ENCODE measurements at regions not wholly inside any gene's neighbourhood (a gene's known extent, or its start where the extent isn't known, plus 50 kb on each side); places are given as distances from the start of the nearest gene placed in this dataset.

DNA sequence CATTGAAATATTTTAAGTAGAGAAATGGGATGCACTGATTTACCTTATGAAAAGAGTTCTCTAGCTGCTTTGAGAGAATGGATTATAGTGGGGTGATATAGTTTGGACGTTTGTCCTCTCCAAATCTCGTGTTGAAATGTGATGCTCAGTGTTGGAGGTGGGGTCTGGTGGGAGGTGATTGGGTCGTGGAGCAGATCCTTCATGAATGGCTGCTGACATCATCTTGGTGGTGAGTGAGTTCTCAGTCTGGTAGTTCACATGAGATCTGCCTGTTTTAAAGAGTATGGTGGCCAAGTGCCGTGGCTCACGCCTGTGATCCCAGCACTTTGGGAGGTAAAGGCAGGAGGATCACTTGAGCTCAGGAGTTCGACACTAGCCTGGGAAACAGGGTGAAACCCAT, 58.7 kb upstream of the SH3RF3 start:
- Histone ChIP-seq H3K9me3 (ENCODE audit: insufficient read depth, low read length, severe bottlenecking) (no peaks in the 10 kb centered on the region), H4K20me1 (ENCODE audit: insufficient read depth, low read length) (no peaks in the 10 kb centered on the region), H3K9ac (ENCODE audit: low read depth, low read length) (no peak overlapping the region), H3K79me2 (ENCODE audit: insufficient read depth, low read length) (no peaks in the 10 kb centered on the region), H3K27me3 (ENCODE audit: insufficient read depth, low read length, poor library complexity) (no peaks in the 10 kb centered on the region), H3K4me3 (ENCODE audit: low read depth in 1 of 2, low read length in 2 of 2) (no peak overlapping the region), H2AFZ (ENCODE audit: low read depth, low read length) (no peak overlapping the region), H3K36me3 (ENCODE audit: insufficient read depth, low read length) (no peaks in the 10 kb centered on the region), H3K4me2 (ENCODE audit: insufficient read depth, low read length) (no peak overlapping the region), H3K27ac (ENCODE audit: low read length) (no peak overlapping the region), H3K4me1 (ENCODE audit: insufficient read depth, low read length) (no peaks in the 10 kb centered on the region)
- TF ChIP-seq EZH2 (IDR thresholded peaks at IDR 0.05; ENCODE audit: borderline replicate concordance, low read depth, low read length, severe bottlenecking), result no peak
- TF ChIP-seq, protein P1, sequence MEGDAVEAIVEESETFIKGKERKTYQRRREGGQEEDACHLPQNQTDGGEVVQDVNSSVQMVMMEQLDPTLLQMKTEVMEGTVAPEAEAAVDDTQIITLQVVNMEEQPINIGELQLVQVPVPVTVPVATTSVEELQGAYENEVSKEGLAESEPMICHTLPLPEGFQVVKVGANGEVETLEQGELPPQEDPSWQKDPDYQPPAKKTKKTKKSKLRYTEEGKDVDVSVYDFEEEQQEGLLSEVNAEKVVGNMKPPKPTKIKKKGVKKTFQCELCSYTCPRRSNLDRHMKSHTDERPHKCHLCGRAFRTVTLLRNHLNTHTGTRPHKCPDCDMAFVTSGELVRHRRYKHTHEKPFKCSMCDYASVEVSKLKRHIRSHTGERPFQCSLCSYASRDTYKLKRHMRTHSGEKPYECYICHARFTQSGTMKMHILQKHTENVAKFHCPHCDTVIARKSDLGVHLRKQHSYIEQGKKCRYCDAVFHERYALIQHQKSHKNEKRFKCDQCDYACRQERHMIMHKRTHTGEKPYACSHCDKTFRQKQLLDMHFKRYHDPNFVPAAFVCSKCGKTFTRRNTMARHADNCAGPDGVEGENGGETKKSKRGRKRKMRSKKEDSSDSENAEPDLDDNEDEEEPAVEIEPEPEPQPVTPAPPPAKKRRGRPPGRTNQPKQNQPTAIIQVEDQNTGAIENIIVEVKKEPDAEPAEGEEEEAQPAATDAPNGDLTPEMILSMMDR (IDR thresholded peaks at IDR 0.05; ENCODE audit: borderline replicate concordance, extremely low read depth, low read length, poor library complexity, severe bottlenecking), result no peak
- no peak for ATAC-seq (ENCODE audit: insufficient read depth, low read depth)
- DNase-seq, result no peak

- H3K36me3 ChIP-seq (ENCODE audit: insufficient read depth, low read length), result no peaks in the 10 kb centered on the region
- no peaks in the 10 kb centered on the region for H3K4me1 ChIP-seq (ENCODE audit: insufficient read depth, low read length)
- H3K4me3 ChIP-seq (ENCODE audit: low read depth in 1 of 2, low read length in 2 of 2), result no peak overlapping the region
- no peak for ATAC-seq (ENCODE audit: insufficient read depth, low read depth)
- H3K9ac ChIP-seq (ENCODE audit: low read depth, low read length), result no peak overlapping the region
- TF ChIP-seq, protein P1 (IDR thresholded peaks at IDR 0.05; ENCODE audit: borderline replicate concordance, extremely low read depth, low read length, poor library complexity, severe bottlenecking), result no peak
- no peak for TF ChIP-seq EZH2 (IDR thresholded peaks at IDR 0.05; ENCODE audit: borderline replicate concordance, low read depth, low read length, severe bottlenecking)
- no peak overlapping the region for H2AFZ ChIP-seq (ENCODE audit: low read depth, low read length)
- H3K79me2 ChIP-seq (ENCODE audit: insufficient read depth, low read length), result no peaks in the 10 kb centered on the region
- DNase-seq, result no peak
- H3K4me2 ChIP-seq (ENCODE audit: insufficient read depth, low read length), result no peak overlapping the region
- no peaks in the 10 kb centered on the region for H4K20me1 ChIP-seq (ENCODE audit: insufficient read depth, low read length)
- no peak overlapping the region for H3K27ac ChIP-seq (ENCODE audit: low read length)
- no peaks in the 10 kb centered on the region for H3K9me3 ChIP-seq (ENCODE audit: insufficient read depth, low read length, severe bottlenecking)
- no peaks in the 10 kb centered on the region for H3K27me3 ChIP-seq (ENCODE audit: insufficient read depth, low read length, poor library complexity)
Observed at GRCh38 chr2:109069331-109070194, 59.4 kb upstream of the SH3RF3 start.

- Histone ChIP-seq H3K4me2 (ENCODE audit: insufficient read depth, low read length) (no peak overlapping the region), H2AFZ (ENCODE audit: low read depth, low read length) (no peak overlapping the region), H3K4me3 (ENCODE audit: low read depth in 1 of 2, low read length in 2 of 2) (no peak overlapping the region), H3K4me1 (ENCODE audit: insufficient read depth, low read length) (no peaks in the 10 kb centered on the region), H3K79me2 (ENCODE audit: insufficient read depth, low read length) (no peaks in the 10 kb centered on the region), H3K27me3 (ENCODE audit: insufficient read depth, low read length, poor library complexity) (no peaks in the 10 kb centered on the region), H3K9me3 (ENCODE audit: insufficient read depth, low read length, severe bottlenecking) (no peaks in the 10 kb centered on the region), H3K27ac (ENCODE audit: low read length) (no peak overlapping the region), H3K9ac (ENCODE audit: low read depth, low read length) (no peak overlapping the region), H4K20me1 (ENCODE audit: insufficient read depth, low read length) (no peaks in the 10 kb centered on the region), H3K36me3 (ENCODE audit: insufficient read depth, low read length) (no peaks in the 10 kb centered on the region)
- DNase-seq (no peak), ATAC-seq (ENCODE audit: insufficient read depth, low read depth) (no peak)
- no peak for TF ChIP-seq EZH2 (IDR thresholded peaks at IDR 0.05; ENCODE audit: borderline replicate concordance, low read depth, low read length, severe bottlenecking)
- TF ChIP-seq, protein P1 (IDR thresholded peaks at IDR 0.05; ENCODE audit: borderline replicate concordance, extremely low read depth, low read length, poor library complexity, severe bottlenecking), result no peak
Observed at GRCh38 chr2:109068811-109069210, 60.2 kb upstream of the SH3RF3 start.

Measured in DND-41 (cell line).